Superior temporal gyrus (tissue), 1 donor: ENCODE measurements at regions not wholly inside any gene's neighbourhood (a gene's known extent, or its start where the extent isn't known, plus 50 kb on each side); places are given as distances from the start of the nearest gene placed in this dataset.

Source experiments
- DNase-seq: peaks from one replicate; pipeline ENCODE4 v3.0.0-alpha.2; 2016; ENCODE audit errors: extremely low spot score

- DNase-seq, result no peak
These were observed 303.6 kb downstream of the MATN1 start for GRCh38 chr1:30419831-30420230.

- no peak for DNase-seq
These were observed 304.3 kb downstream of the MATN1 start for GRCh38 chr1:30418939-30419720.

GRCh38 chr1:30418061-30418938 lies 305.1 kb downstream of the MATN1 start:
- DNase-seq, result no peak

GRCh38 chr1:30417701-30418046 lies 305.7 kb downstream of the MATN1 start:
- no peak for DNase-seq

- no peak for DNase-seq
These were observed 306.2 kb downstream of the MATN1 start for GRCh38 chr1:30417001-30417700.

- no peak for DNase-seq
These were observed 307.1 kb downstream of the MATN1 start for GRCh38 chr1:30416221-30416820.

- DNase-seq, result no peak
These were observed 308.0 kb downstream of the MATN1 start for GRCh38 chr1:30415171-30415940.

- DNase-seq, result no peak
These were observed 308.6 kb downstream of the MATN1 start for GRCh38 chr1:30414851-30415165.

- no peak for DNase-seq
These were observed 309.1 kb downstream of the MATN1 start for GRCh38 chr1:30414086-30414850.

- no peak for DNase-seq
These were observed 309.8 kb downstream of the MATN1 start for GRCh38 chr1:30413606-30414005.

GRCh38 chr1:30413111-30413440 lies 310.3 kb downstream of the MATN1 start:
- no peak for DNase-seq

GRCh38 chr1:30412241-30413110 lies 310.9 kb downstream of the MATN1 start:
- DNase-seq, result no peak

- DNase-seq, result no peak
These were observed 312.2 kb downstream of the MATN1 start for GRCh38 chr1:30411206-30411605.

GRCh38 chr1:30410153-30410851 lies 313.1 kb downstream of the MATN1 start:
- DNase-seq, result no peak

- DNase-seq, result no peak
These were observed 313.8 kb downstream of the MATN1 start for GRCh38 chr1:30409476-30410152.

- DNase-seq, result no peak
These were observed 315.4 kb downstream of the MATN1 start for GRCh38 chr1:30407865-30408580.

GRCh38 chr1:30406996-30407864 lies 316.2 kb downstream of the MATN1 start:
- DNase-seq, result no peak
